WERI-Rb-1 (cell line): ENCODE measurements at regions not wholly inside any gene's neighbourhood (a gene's known extent, or its start where the extent isn't known, plus 50 kb on each side); places are given as distances from the start of the nearest gene placed in this dataset.

ENCODE experiments used
- DNase-seq: peaks from one replicate; pipeline ENCODE4 v3.0.0-alpha.2; 2020
- H3K27ac ChIP-seq: fragments of 250-450 bp; sonication (Bioruptor Pico); 2 replicates; pipeline ENCODE4 v1.5.1; 2020; ENCODE audit warnings: mild to moderate bottlenecking, moderate library complexity
- H3K27me3 ChIP-seq: fragments of 250-450 bp; sonication (Bioruptor Pico); 2 replicates; pipeline ENCODE4 v1.5.1; 2021; ENCODE audit warnings: mild to moderate bottlenecking, low read depth, moderate library complexity; ENCODE audit not compliant: insufficient read depth, severe bottlenecking
- H3K36me3 ChIP-seq: fragments of 250-450 bp; sonication (Bioruptor Pico); 2 replicates; pipeline ENCODE4 v1.5.1; 2020; ENCODE audit warnings: mild to moderate bottlenecking, moderate library complexity
- H3K4me3 ChIP-seq: 2 replicates; pipeline ENCODE4 v1.5.1; 2011; ENCODE audit warnings: low read depth, mild to moderate bottlenecking, control low read depth, low read length
- H3K9me3 ChIP-seq: fragments of 250-450 bp; sonication (Bioruptor Pico); 2 replicates; pipeline ENCODE4 v1.5.1; 2021; ENCODE audit warnings: mild to moderate bottlenecking, moderate library complexity; ENCODE audit not compliant: severe bottlenecking
- CTCF ChIP-seq: IDR thresholded peaks from 2 replicates; pipeline ENCODE4 v1.5.1; 2011; ENCODE audit warnings: low read depth, mild to moderate bottlenecking, control low read depth, inconsistent platforms, low read length

GRCh38 chr5:18811661-18812060, 1176.3 kb downstream of the CDH18 start:
- Histone ChIP-seq H3K4me3 (no peak overlapping the region), H3K36me3 (no peaks in the 10 kb centered on the region), H3K9me3 (no peaks in the 10 kb centered on the region), H3K27ac (no peak overlapping the region), H3K27me3 (no peaks in the 10 kb centered on the region)
- TF ChIP-seq CTCF = no peak
- peak; percentile 76 for DNase-seq

DNA sequence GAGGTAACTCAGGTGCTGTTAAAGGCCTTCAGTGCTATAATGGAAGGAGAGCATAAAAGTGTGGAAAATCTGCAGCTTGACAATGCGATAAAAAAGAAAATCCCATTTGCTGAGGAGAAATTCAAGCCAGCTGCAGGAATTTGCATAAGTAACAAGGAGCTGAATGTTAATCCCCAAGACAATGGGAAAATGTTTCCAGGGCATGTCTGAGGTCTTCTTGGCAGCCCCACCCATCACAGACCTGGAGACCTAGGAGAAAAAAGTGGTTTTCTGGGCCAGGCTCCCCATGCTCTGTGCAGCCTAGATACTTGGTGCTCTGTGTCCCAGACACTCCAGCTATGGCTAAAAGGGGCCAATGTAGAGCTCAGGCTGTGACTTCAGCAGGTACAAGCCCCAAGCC, 1159.6 kb downstream of the CDH18 start:
- Histone ChIP-seq H3K9me3 (no peaks in the 10 kb centered on the region), H3K27ac (no peak overlapping the region), H3K4me3 (no peak overlapping the region), H3K36me3 (no peaks in the 10 kb centered on the region), H3K27me3 (no peaks in the 10 kb centered on the region)
- no peak for TF ChIP-seq CTCF
- DNase-seq = no peak

DNA sequence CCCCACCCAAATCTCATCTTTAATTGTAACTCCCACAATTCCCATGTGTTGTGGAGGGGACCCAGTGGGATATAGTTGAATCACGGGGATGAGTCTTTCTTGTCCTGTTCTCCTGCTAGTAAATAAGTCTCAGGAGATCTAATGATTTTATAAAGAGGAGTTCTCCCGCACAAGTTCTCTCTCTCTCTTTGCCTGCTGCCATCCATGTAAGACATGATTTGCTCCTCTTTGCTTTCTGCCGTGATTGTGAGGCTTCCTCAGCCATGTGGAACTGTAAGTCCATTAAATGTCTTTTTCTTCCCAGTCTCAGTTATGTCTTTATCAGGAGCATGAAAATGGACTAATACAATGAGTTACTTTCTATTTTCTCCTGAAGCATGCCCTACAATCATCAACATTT, 1158.5 kb downstream of the CDH18 start:
- no peak overlapping the region for H3K27ac ChIP-seq
- H3K27me3 ChIP-seq = no peaks in the 10 kb centered on the region
- no peak for TF ChIP-seq CTCF
- H3K9me3 ChIP-seq = no peaks in the 10 kb centered on the region
- no peaks in the 10 kb centered on the region for H3K36me3 ChIP-seq
- H3K4me3 ChIP-seq = no peak overlapping the region
- DNase-seq = no peak

DNA sequence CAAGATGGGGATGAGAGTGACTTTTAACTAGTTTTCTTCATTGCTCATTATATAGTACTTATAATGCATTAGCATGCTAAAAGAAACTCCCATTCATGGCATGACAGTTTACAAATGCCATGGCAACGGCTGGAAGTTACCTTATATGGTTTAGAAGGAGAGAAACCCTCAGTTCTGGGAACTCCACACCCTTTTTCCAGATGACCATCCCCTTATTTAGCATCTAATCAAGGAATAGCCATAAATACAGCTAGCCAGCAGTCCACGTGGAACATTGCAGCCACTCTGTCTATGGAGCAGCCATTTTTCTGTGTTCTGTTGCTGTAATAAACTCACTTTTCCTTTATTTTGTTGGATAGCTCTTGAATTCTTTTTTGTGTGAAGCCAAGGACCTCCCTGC, 1137.8 kb downstream of the CDH18 start:
- Histone ChIP-seq H3K27ac (no peak overlapping the region), H3K4me3 (no peak overlapping the region), H3K9me3 (no peaks in the 10 kb centered on the region), H3K27me3 (no peaks in the 10 kb centered on the region), H3K36me3 (no peaks in the 10 kb centered on the region)
- no peak for TF ChIP-seq CTCF
- no peak for DNase-seq

GRCh38 chr5:18872978-18873377, 1115.0 kb downstream of the CDH18 start:
- DNase-seq = no peak
- TF ChIP-seq CTCF = no peak
- H3K9me3 ChIP-seq = no peaks in the 10 kb centered on the region
- H3K27me3 ChIP-seq = no peaks in the 10 kb centered on the region
- no peaks in the 10 kb centered on the region for H3K36me3 ChIP-seq
- no peak overlapping the region for H3K4me3 ChIP-seq
- H3K27ac ChIP-seq = no peak overlapping the region

- no peak overlapping the region for H3K4me3 ChIP-seq
- H3K27me3 ChIP-seq = no peaks in the 10 kb centered on the region
- no peak overlapping the region for H3K27ac ChIP-seq
- no peak for TF ChIP-seq CTCF
- no peak for DNase-seq
- H3K36me3 ChIP-seq = no peaks in the 10 kb centered on the region
- no peaks in the 10 kb centered on the region for H3K9me3 ChIP-seq
Observed at GRCh38 chr5:18876565-18876964, 1111.4 kb downstream of the CDH18 start.
